Trophoblast cell (in vitro differentiated cells and primary cell): ENCODE measurements at regions not wholly inside any gene's neighbourhood (a gene's known extent, or its start where the extent isn't known, plus 50 kb on each side); places are given as distances from the start of the nearest gene placed in this dataset.

Source experiments
- DNase-seq, 2 donors: peaks; one replicate each; pipeline ENCODE4 v3.0.0-alpha.2; 2016
- H2AFZ ChIP-seq: 2 replicates; pipeline ENCODE4 v1.6.1; 2013; ENCODE audit warnings: low read length, moderate library complexity, mild to moderate bottlenecking; ENCODE audit not compliant: insufficient read depth, poor library complexity
- H2AK5ac ChIP-seq: 2 replicates; pipeline ENCODE4 v1.6.1; 2013; ENCODE audit warnings: mild to moderate bottlenecking, low read length
- H2BK120ac ChIP-seq: 2 replicates; pipeline ENCODE4 v1.6.1; 2013; ENCODE audit warnings: low read length, mild to moderate bottlenecking, moderate library complexity; ENCODE audit not compliant: insufficient read depth, poor library complexity
- H2BK12ac ChIP-seq: 2 replicates; pipeline ENCODE4 v1.6.1; 2013; ENCODE audit warnings: mild to moderate bottlenecking, low read length, moderate library complexity
- H2BK5ac ChIP-seq: 2 replicates; pipeline ENCODE4 v1.6.1; 2013; ENCODE audit warnings: low read length, low read depth, moderate library complexity, mild to moderate bottlenecking; ENCODE audit not compliant: poor library complexity
- H3K14ac ChIP-seq: 2 replicates; pipeline ENCODE4 v1.6.1; 2013; ENCODE audit warnings: mild to moderate bottlenecking, low read length
- H3K18ac ChIP-seq: 2 replicates; pipeline ENCODE4 v1.6.1; 2013; ENCODE audit warnings: mild to moderate bottlenecking, low read length
- H3K23ac ChIP-seq: 2 replicates; pipeline ENCODE4 v1.6.1; 2013; ENCODE audit warnings: low read length
- H3K27ac ChIP-seq: 2 replicates; pipeline ENCODE4 v1.5.1; 2013; ENCODE audit warnings: low read depth, mild to moderate bottlenecking, inconsistent platforms, low read length, moderate library complexity
- H3K27me3 ChIP-seq: 2 replicates; pipeline ENCODE4 v1.6.1; 2013; ENCODE audit warnings: inconsistent platforms, mild to moderate bottlenecking, low read length, moderate library complexity; ENCODE audit not compliant: insufficient read depth
- H3K36me3 ChIP-seq, 2 experiments: 1 replicate in 1 of 2; 2 replicates in 1 of 2; pipeline ENCODE4 v1.6.1; 2013; ENCODE audit warnings: low read length in 2 of 2, mild to moderate bottlenecking in 2 of 2, moderate library complexity in 1 of 2; ENCODE audit not compliant: insufficient read depth in 2 of 2, control insufficient read depth in 1 of 2
- H3K4ac ChIP-seq: 2 replicates; pipeline ENCODE4 v1.6.1; 2013; ENCODE audit warnings: low read depth, mild to moderate bottlenecking, low read length, moderate library complexity
- H3K4me1 ChIP-seq, 2 experiments: 1 replicate in 1 of 2; 2 replicates in 1 of 2; pipeline ENCODE4 v1.6.1; 2013; ENCODE audit warnings: low read length in 2 of 2, mild to moderate bottlenecking in 2 of 2, moderate library complexity in 1 of 2; ENCODE audit not compliant: insufficient read depth in 2 of 2, control insufficient read depth in 1 of 2
- H3K4me2 ChIP-seq: 2 replicates; pipeline ENCODE4 v1.6.1; 2013; ENCODE audit warnings: inconsistent platforms, mild to moderate bottlenecking, low read length, moderate library complexity
- H3K4me3 ChIP-seq: 2 replicates; pipeline ENCODE4 v1.5.1; 2013; ENCODE audit warnings: mild to moderate bottlenecking, low read depth, low read length, inconsistent platforms
- H3K79me1 ChIP-seq: one replicate; pipeline ENCODE4 v1.6.1; 2013; ENCODE audit warnings: low read length
- H3K79me2 ChIP-seq: 2 replicates; pipeline ENCODE4 v1.6.1; 2013; ENCODE audit warnings: low read length, mild to moderate bottlenecking; ENCODE audit not compliant: control insufficient read depth, insufficient read depth, poor library complexity
- H3K9ac ChIP-seq: 2 replicates; pipeline ENCODE4 v1.6.1; 2013; ENCODE audit warnings: mild to moderate bottlenecking, low read length
- H3K9me3 ChIP-seq: 2 replicates; pipeline ENCODE4 v1.6.1; 2013; ENCODE audit warnings: low read depth, mild to moderate bottlenecking, control low read depth, inconsistent platforms, low read length; ENCODE audit not compliant: insufficient read depth
- H4K12ac ChIP-seq: 2 replicates; pipeline ENCODE4 v1.6.1; 2013; ENCODE audit warnings: low read depth, mild to moderate bottlenecking, low read length, moderate library complexity
- H4K8ac ChIP-seq: 2 replicates; pipeline ENCODE4 v1.6.1; 2013; ENCODE audit warnings: low read depth, mild to moderate bottlenecking, low read length, moderate library complexity
- H4K91ac ChIP-seq: one replicate; pipeline ENCODE4 v1.6.1; 2013; ENCODE audit warnings: low read depth, mild to moderate bottlenecking, low read length, moderate library complexity
- WGBS: extraction: QIAGEN DNeasy Blood & Tissue Kit; methylation state at CpG from one replicate; pipeline ENCODE4 v1.1.7; 2013; ENCODE audit warnings: missing lambda C conversion rate; ENCODE audit not compliant: insufficient read length, insufficient coverage; ENCODE audit errors: extremely low coverage; 5-methylcytosine and 5-hydroxymethylcytosine counted together

DNA sequence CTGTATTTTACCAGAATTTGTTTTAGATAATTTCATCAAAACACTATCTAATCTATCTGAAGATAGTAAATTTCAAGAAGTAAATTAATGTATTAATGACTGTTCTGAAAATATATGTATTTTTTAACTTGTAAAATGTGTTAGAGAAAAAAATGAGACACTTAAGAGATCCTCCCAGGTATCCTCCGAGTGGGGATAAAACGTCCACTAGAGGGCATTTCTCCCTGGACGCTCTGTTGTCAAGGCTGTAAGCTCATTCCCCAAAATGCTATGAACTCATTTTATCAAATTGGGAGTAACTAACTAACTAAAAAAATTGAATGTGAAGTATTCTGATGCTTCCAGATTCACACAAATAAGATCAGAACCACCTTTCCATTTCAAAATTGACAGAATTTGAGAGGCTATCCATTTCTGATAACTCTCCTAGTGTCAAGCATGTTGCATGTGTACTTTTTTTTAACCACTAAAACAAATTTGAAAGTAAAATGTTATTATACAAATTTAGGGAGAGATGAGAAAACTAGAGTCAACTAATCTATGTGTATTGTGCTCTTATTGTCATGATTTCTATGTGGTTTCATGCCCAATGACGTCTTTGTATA lies 337.3 kb upstream of the HS3ST1 start:
- no peak overlapping the region for H2BK12ac ChIP-seq
- H4K91ac ChIP-seq = no peak overlapping the region
- H3K27ac ChIP-seq = no peak overlapping the region
- H2AFZ ChIP-seq = no peak overlapping the region
- no peak overlapping the region for H3K18ac ChIP-seq
- H4K8ac ChIP-seq = no peak overlapping the region
- no peak overlapping the region for H2BK5ac ChIP-seq
- no peak overlapping the region for H2AK5ac ChIP-seq
- no peaks in the 10 kb centered on the region for H3K79me2 ChIP-seq
- H3K4me2 ChIP-seq = no peak overlapping the region
- no CpG with 5 or more reads among the region's 4 CpGs for WGBS
- H3K4ac ChIP-seq = no peak overlapping the region
- H3K27me3 ChIP-seq = no peaks in the 10 kb centered on the region
- H3K23ac ChIP-seq = no peak overlapping the region
- H4K12ac ChIP-seq = no peak overlapping the region
- no peaks in the 10 kb centered on the region for H3K36me3 ChIP-seq
- H3K9ac ChIP-seq = no peak overlapping the region
- H3K14ac ChIP-seq = no peak overlapping the region
- no peaks in the 10 kb centered on the region for H3K9me3 ChIP-seq
- DNase-seq = peak; percentile 5 to 77
- H3K4me1 ChIP-seq = no peaks in the 10 kb centered on the region
- no peak overlapping the region for H2BK120ac ChIP-seq
- no peaks in the 10 kb centered on the region for H3K79me1 ChIP-seq
- no peak overlapping the region for H3K4me3 ChIP-seq

DNA sequence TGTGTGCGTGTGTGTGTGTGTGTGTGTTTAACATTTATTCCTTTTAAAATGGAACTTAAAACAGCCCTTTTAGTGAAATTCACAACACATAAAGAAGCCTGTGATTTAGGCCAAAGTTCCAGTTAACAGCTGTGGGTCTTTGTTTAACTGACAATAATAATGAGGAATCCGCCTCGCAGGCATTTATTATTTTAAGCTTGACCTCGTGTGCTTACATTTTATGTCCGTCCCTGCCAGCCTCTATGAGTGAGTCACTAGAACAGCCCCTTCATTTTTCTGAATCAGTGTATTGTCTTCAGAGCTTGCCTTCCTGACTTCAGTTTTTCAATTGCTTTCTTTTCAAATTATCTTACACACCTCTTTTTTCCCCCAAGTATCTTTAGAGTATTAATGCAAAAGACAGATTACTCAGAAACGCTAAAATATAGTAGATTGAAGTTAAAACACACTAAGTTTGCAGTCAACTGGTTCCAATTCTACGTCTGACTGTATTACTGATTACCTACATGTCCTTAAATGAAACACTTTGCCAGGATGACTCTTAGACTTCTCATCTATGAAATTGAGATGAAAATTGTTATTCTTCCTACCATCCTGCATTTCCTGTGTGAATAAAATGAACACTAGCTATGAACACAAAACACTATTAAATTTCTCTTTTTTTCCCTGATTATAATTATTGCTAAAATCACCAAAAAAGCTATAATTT lies 319.6 kb upstream of the HS3ST1 start:
- H3K79me2 ChIP-seq = no peaks in the 10 kb centered on the region
- no CpG with 5 or more reads among the region's 7 CpGs for WGBS
- H3K14ac ChIP-seq = no peak overlapping the region
- no peaks in the 10 kb centered on the region for H3K4me1 ChIP-seq
- H3K9ac ChIP-seq = no peak overlapping the region
- no peak overlapping the region for H3K27ac ChIP-seq
- no peak overlapping the region for H4K91ac ChIP-seq
- no peaks in the 10 kb centered on the region for H3K27me3 ChIP-seq
- H4K8ac ChIP-seq = no peak overlapping the region
- no peak overlapping the region for H4K12ac ChIP-seq
- H3K36me3 ChIP-seq = no peaks in the 10 kb centered on the region
- no peak overlapping the region for H2BK120ac ChIP-seq
- H2AK5ac ChIP-seq = no peak overlapping the region
- no peak overlapping the region for H3K4me2 ChIP-seq
- H3K4me3 ChIP-seq = no peak overlapping the region
- no peak overlapping the region for H3K4ac ChIP-seq
- H2AFZ ChIP-seq = no peak overlapping the region
- no peaks in the 10 kb centered on the region for H3K79me1 ChIP-seq
- no peak overlapping the region for H3K23ac ChIP-seq
- H3K9me3 ChIP-seq = no peaks in the 10 kb centered on the region
- no peak overlapping the region for H2BK12ac ChIP-seq
- no peak for DNase-seq
- no peak overlapping the region for H2BK5ac ChIP-seq
- H3K18ac ChIP-seq = no peak overlapping the region

DNA sequence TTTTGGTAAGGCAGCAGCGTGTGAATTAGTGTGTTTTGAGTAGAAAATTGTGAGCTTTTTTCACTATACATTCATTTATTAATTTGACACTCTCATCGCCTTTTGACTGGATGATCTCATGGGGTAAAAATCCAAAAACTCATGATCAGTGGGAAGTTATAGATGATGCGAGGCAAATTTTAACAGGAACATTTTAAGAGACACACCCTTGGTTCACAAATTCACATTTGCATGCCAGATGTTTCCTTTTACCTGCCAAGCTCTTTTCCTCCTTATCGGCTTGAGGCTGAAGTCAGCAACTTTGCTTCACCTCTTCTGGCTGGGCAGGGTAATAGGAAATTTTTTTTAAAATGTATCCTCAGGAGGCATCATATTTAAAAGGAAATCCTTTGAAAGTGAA lies 318.0 kb upstream of the HS3ST1 start:
- no peaks in the 10 kb centered on the region for H3K79me1 ChIP-seq
- no peak overlapping the region for H3K4ac ChIP-seq
- no peaks in the 10 kb centered on the region for H3K36me3 ChIP-seq
- H2BK5ac ChIP-seq = no peak overlapping the region
- no peak overlapping the region for H4K12ac ChIP-seq
- H3K9ac ChIP-seq = no peak overlapping the region
- no peaks in the 10 kb centered on the region for H3K27me3 ChIP-seq
- H2BK12ac ChIP-seq = no peak overlapping the region
- H4K91ac ChIP-seq = no peak overlapping the region
- H2AK5ac ChIP-seq = no peak overlapping the region
- no peak overlapping the region for H3K4me2 ChIP-seq
- no peaks in the 10 kb centered on the region for H3K79me2 ChIP-seq
- H3K9me3 ChIP-seq = no peaks in the 10 kb centered on the region
- H3K4me1 ChIP-seq = peaks cover 0 to under 1% of the 10 kb centered on the region in 2 experiments
- H3K27ac ChIP-seq = no peak overlapping the region
- H3K14ac ChIP-seq = no peak overlapping the region
- no peak overlapping the region for H4K8ac ChIP-seq
- DNase-seq = no peak
- H2BK120ac ChIP-seq = no peak overlapping the region
- no peak overlapping the region for H3K18ac ChIP-seq
- H3K4me3 ChIP-seq = no peak overlapping the region
- H2AFZ ChIP-seq = no peak overlapping the region
- no peak overlapping the region for H3K23ac ChIP-seq
- no CpG with 5 or more reads among the region's 4 CpGs for WGBS

DNA sequence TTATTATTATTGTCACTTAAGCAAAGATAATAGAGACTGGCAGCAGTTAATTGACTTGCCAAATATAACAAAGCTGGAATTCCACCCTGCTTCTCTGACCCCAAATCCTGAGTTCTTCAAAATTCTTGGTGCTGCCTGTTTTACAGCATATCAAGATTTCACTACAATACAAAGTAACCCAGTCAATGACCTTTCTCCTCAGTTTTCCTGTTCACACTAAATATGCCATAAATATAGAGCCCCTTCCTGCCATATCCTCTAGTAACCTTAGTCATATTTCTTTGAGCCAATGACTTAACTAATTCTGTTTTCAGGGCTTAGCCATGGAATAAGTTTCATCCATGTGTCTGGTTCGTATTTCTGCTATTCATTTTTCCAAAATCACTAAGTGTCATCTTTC lies 315.3 kb upstream of the HS3ST1 start:
- no peak overlapping the region for H3K23ac ChIP-seq
- H3K79me2 ChIP-seq = no peaks in the 10 kb centered on the region
- H3K18ac ChIP-seq = no peak overlapping the region
- H3K27ac ChIP-seq = no peak overlapping the region
- H3K4me1 ChIP-seq = peaks cover 2 to 4% of the 10 kb centered on the region in 2 experiments
- H3K9me3 ChIP-seq = no peaks in the 10 kb centered on the region
- H3K36me3 ChIP-seq = no peaks in the 10 kb centered on the region
- no CpG with 5 or more reads among the region's 1 CpG for WGBS
- H4K12ac ChIP-seq = no peak overlapping the region
- H2BK120ac ChIP-seq = no peak overlapping the region
- H4K8ac ChIP-seq = no peak overlapping the region
- H3K27me3 ChIP-seq = no peaks in the 10 kb centered on the region
- no peak overlapping the region for H2BK5ac ChIP-seq
- peaks cover 2% of the 10 kb centered on the region for H3K79me1 ChIP-seq
- DNase-seq = no peak
- no peak overlapping the region for H3K4me2 ChIP-seq
- H2AK5ac ChIP-seq = no peak overlapping the region
- no peak overlapping the region for H3K9ac ChIP-seq
- H3K14ac ChIP-seq = no peak overlapping the region
- no peak overlapping the region for H4K91ac ChIP-seq
- no peak overlapping the region for H3K4me3 ChIP-seq
- no peak overlapping the region for H2AFZ ChIP-seq
- no peak overlapping the region for H3K4ac ChIP-seq
- no peak overlapping the region for H2BK12ac ChIP-seq
